ENCODE measurements at regions not wholly inside any gene's neighbourhood (a gene's known extent, or its start where the extent isn't known, plus 50 kb on each side); places are given as distances from the start of the nearest gene placed in this dataset.
"Not testable (repeated sequence)": the region's sequence is repeated elsewhere in the genome, so short reads cannot be mapped to it uniquely, and the experiment has no call there.

DNA sequence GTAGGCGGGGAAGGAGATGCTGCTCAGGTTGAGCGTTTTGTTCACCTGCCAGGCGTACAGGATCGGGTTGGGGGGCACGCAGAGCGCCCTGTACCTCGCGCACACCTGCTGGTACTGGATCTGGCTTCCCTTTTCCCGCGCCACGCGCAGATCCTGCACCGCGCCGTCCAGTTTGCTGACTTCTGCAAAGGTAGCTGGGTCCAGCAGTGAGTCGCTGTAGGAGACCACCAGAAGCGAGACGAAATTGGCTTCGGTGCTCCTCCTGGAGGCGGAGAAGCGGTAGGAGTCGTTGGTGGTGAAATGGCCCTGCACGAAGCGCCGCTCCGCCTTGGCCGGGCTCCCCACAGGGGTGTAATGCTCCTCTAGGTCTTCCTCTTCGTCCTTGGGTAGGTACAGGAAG lies 90.7 kb upstream of the RAB18 start:
- no peak for DNase-seq
- TF ChIP-seq POLR2A (IDR thresholded peaks at IDR 0.05; ENCODE audit: low read length) (no peak), GATA1 (IDR thresholded peaks at IDR 0.05; ENCODE audit: low read depth, low read length) (no peak)

DNA sequence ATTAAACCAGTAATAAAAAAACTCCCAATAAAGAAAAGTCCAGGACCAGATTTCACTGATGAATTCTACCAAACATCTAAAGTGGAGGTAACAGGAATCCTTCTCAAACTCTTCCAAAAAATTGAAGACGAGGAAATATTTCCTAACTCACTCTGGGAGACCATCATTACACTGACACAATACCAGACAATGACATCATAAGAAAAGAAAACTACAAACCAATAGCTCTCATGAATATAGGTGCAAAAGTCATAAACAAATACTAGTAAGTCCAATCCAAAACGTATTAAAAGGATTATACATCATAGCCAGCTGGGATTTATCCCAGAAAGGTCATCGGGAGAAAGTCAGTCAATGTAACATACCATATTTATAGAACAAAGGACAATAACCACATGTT lies 94.0 kb upstream of the RAB18 start:
- TF ChIP-seq POLR2A (IDR thresholded peaks at IDR 0.05; ENCODE audit: low read length) (no peak), GATA1 (IDR thresholded peaks at IDR 0.05; ENCODE audit: low read depth, low read length) (no peak)
- DNase-seq = no peak

DNA sequence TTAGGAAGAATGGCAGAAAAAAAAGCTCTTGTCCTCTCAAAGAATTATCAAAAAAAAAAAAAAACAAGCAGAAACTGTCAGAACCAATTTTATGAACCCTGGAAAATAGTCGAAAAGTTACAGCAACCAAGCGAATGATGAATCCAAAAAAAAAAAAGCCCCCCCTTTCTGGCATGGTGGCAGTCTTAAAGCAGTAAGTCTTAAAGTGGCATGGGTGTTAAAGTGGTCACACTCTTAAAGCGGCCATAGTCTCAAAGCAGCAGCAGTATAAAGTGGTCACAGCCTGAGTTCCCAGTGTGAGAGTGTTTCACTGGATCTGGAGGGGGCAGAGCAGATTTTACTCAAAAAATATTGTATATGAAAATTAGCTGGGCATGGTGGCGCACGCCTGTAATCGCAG lies 96.8 kb upstream of the RAB18 start:
- TF ChIP-seq POLR2A (IDR thresholded peaks at IDR 0.05; ENCODE audit: low read length) = no peak
- no peak for TF ChIP-seq GATA1 (IDR thresholded peaks at IDR 0.05; ENCODE audit: low read depth, low read length)

GRCh38 chr10:27399871-27400270 lies 104.2 kb upstream of the RAB18 start:
- TF ChIP-seq GATA1 (IDR thresholded peaks at IDR 0.05; ENCODE audit: low read depth, low read length) (no peak), POLR2A (IDR thresholded peaks at IDR 0.05; ENCODE audit: low read length) (no peak)
- DNase-seq = no peak

More for the DNA sequence above, 96.8 kb upstream of the RAB18 start:
- no peak for DNase-seq

GRCh38 chr10:27393961-27394360 lies 110.1 kb upstream of the RAB18 start:
- no peak for TF ChIP-seq GATA1 (IDR thresholded peaks at IDR 0.05; ENCODE audit: low read depth, low read length)
- TF ChIP-seq POLR2A (IDR thresholded peaks at IDR 0.05; ENCODE audit: low read length) = no peak

GRCh38 chr10:27392606-27393005 lies 111.5 kb upstream of the RAB18 start:
- TF ChIP-seq POLR2A (IDR thresholded peaks at IDR 0.05; ENCODE audit: low read length) (no peak), GATA1 (IDR thresholded peaks at IDR 0.05; ENCODE audit: low read depth, low read length) (no peak)
- DNase-seq = no peak

More at GRCh38 chr10:27393961-27394360, 110.1 kb upstream of the RAB18 start:
- no peak for DNase-seq

GRCh38 chr10:27391916-27392315 lies 112.2 kb upstream of the RAB18 start:
- TF ChIP-seq GATA1 (IDR thresholded peaks at IDR 0.05; ENCODE audit: low read depth, low read length) (no peak), POLR2A (IDR thresholded peaks at IDR 0.05; ENCODE audit: low read length) (no peak)
- no peak for DNase-seq

- no peak for DNase-seq
- TF ChIP-seq GATA1 (IDR thresholded peaks at IDR 0.05; ENCODE audit: low read depth, low read length) (no peak), POLR2A (IDR thresholded peaks at IDR 0.05; ENCODE audit: low read length) (no peak)
Measured at GRCh38 chr10:27391325-27391724, 112.8 kb upstream of the RAB18 start.

- DNase-seq = no peak
- no peak for TF ChIP-seq GATA1 (IDR thresholded peaks at IDR 0.05; ENCODE audit: low read depth, low read length)
- no peak for TF ChIP-seq POLR2A (IDR thresholded peaks at IDR 0.05; ENCODE audit: low read length)
Measured at GRCh38 chr10:27390681-27391080, 113.4 kb upstream of the RAB18 start.

- no peak for TF ChIP-seq GATA1 (IDR thresholded peaks at IDR 0.05; ENCODE audit: low read depth, low read length)
- no peak for TF ChIP-seq POLR2A (IDR thresholded peaks at IDR 0.05; ENCODE audit: low read length)
- no peak for DNase-seq
Measured at GRCh38 chr10:27388761-27389399, 115.2 kb upstream of the RAB18 start.

DNA sequence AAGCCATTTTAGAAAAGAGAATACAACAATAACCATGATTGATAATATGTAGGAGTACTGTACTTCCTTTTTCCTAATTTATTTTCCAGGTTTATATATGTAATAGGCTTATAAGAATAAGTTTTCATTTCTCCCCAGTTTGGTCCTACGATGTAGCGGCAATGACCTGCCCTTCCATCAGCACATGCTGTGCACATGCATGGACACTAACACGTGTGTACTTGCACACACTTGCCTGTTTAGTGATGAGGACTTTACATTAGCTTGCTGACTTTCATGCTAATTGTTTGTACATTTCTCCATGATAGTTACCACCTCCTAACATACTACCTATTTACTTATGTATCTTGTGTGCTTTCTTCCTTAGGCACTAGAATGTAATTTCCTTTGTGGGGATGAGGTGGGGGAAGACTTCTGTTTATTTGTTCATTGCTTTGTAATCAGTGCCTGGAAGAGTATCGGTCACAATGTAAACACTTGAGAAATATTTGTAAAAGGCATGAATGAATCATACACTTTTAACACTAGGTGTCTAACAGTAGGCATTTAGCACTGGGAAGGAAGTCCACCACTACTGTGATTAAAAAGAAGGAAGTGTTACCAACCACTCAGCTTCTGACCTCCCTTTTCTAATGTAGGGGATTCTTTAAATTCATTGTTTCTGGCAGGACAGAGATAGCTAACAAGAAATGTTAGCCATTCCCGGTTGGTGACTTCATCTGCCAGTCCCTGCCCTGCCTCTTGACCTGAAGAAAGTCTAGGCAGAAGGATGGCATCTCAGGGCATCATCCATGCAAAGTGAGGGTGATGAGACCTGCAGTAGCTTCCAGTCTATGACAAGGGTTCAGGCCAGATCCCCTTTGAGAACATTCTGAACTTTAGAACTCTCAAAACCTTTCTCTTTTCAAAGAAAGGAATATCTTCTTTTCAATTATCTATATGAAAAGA lies 120.2 kb upstream of the RAB18 start:
- TF ChIP-seq GATA1 (IDR thresholded peaks at IDR 0.05; ENCODE audit: low read depth, low read length) = no peak
- no peak for TF ChIP-seq POLR2A (IDR thresholded peaks at IDR 0.05; ENCODE audit: low read length)
- DNase-seq = no peak

DNA sequence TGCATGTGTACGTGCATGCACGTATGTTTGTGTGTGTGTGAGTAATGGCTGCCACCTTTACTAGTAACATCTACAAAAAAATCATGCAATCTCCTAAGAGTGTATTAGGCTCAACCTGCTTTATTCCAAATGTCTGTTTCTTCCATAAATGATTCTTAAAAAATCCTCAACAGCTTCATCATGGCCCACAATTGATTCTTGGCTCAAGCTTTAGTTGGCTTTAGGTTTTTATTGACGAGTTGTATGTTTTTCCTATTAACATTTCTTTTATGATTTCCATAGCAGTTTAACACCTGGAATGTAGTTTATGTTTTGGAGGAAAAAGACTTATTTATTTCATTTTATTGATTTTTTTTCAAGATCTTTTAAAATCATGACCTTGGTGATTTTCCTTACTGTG lies 121.9 kb upstream of the RAB18 start:
- DNase-seq = no peak
- TF ChIP-seq GATA1 (IDR thresholded peaks at IDR 0.05; ENCODE audit: low read depth, low read length) = no peak
- TF ChIP-seq POLR2A (IDR thresholded peaks at IDR 0.05; ENCODE audit: low read length) = no peak

GRCh38 chr10:27380929-27381358 lies 123.2 kb upstream of the RAB18 start:
- DNase-seq = no peak

DNA sequence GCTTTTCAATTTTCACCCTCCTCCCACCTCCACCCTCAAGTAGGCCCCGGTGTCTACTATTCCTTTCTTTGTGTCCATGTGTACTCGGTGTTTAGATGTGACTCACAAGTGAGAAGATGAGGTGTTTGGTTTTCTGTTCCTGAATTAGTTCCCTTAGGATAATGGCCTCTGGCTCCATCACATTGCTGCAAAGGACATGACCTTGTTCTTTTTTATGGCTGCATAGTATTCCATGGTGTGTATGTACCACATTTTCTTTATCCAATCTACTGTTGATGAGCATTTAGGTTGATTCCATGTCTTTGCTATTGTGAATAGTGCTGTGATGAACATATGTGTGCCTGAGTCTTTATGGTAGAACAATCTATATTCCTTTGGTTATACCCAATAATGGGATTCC lies 125.1 kb upstream of the RAB18 start:
- not testable (repeated sequence) for DNase-seq

More at GRCh38 chr10:27380929-27381358, 123.2 kb upstream of the RAB18 start:
- TF ChIP-seq POLR2A (IDR thresholded peaks at IDR 0.05; ENCODE audit: low read length) (no peak), GATA1 (IDR thresholded peaks at IDR 0.05; ENCODE audit: low read depth, low read length) (no peak)
